CD4-positive, alpha-beta T cell (primary cell): ENCODE measurements at regions not wholly inside any gene's neighbourhood (a gene's known extent, or its start where the extent isn't known, plus 50 kb on each side); places are given as distances from the start of the nearest gene placed in this dataset.

ENCODE experiments used
- ATAC-seq: fragments of 200-7000 bp; cut with Tn5 transposase; one replicate; pipeline ENCODE4 v1.10.0; 2022; ENCODE audit warnings: mild to moderate bottlenecking; ENCODE audit not compliant: poor library complexity
- CTCF ChIA-PET: fragments of 350-600 bp; sonication (Branson Sonifier 250); formaldehyde crosslinking; loops from one replicate; lab custom pipeline; 2021; ENCODE audit warnings: antibody characterized with exemption, inconsistent platforms; lab: Charles Lee
- POLR2A ChIA-PET: fragments of 350-600 bp; sonication (Branson Sonifier 250); formaldehyde crosslinking; loops from one replicate; lab custom pipeline; 2021; ENCODE audit warnings: antibody characterized with exemption, inconsistent platforms; lab: Charles Lee
- DNase-seq, 14 experiments: peaks; one replicate each; pipeline ENCODE4 v3.0.0-alpha.2; 2013 to 2020; ENCODE audit warnings: mixed read lengths in 2 of 14
- H3K27ac ChIP-seq, 2 donors: one replicate each; pipeline versions ENCODE4 v1.5.1 to v1.7.0; 2013; ENCODE audit warnings: low read length in 2 of 2, low read depth in 1 of 2, mild to moderate bottlenecking in 1 of 2
- H3K27me3 ChIP-seq, 2 experiments: 1 replicate in 1 of 2; 2 replicates in 1 of 2; pipeline versions ENCODE4 v1.6.1 to v1.7.0; 2013; ENCODE audit warnings: low read length in 2 of 2, control low read depth in 1 of 2, mild to moderate bottlenecking in 1 of 2, moderate library complexity in 1 of 2; ENCODE audit not compliant: insufficient read depth in 2 of 2, control insufficient read depth in 1 of 2
- H3K36me3 ChIP-seq: one replicate; pipeline ENCODE4 v1.6.1; 2013; ENCODE audit warnings: low read length, control low read depth; ENCODE audit not compliant: insufficient read depth
- H3K4me1 ChIP-seq: one replicate; pipeline ENCODE4 v1.6.1; 2013; ENCODE audit warnings: low read length, control low read depth; ENCODE audit not compliant: insufficient read depth
- H3K4me3 ChIP-seq: one replicate; pipeline ENCODE4 v1.5.1; 2013; ENCODE audit warnings: mild to moderate bottlenecking, low read length, moderate library complexity
- H3K9me3 ChIP-seq, 2 experiments: 1 replicate in 1 of 2; 2 replicates in 1 of 2; pipeline versions ENCODE4 v1.6.1 to v1.7.0; 2013; ENCODE audit warnings: low read length in 2 of 2, mild to moderate bottlenecking in 2 of 2, control low read depth in 1 of 2, moderate library complexity in 1 of 2; ENCODE audit not compliant: control insufficient read depth in 1 of 2, insufficient read depth in 1 of 2
- H3K27ac Mint-ChIP-seq: one replicate; pipeline ENCODE4 v1.8.0; 2020; ENCODE audit warnings: mixed read lengths
- H3K27me3 Mint-ChIP-seq: one replicate; pipeline ENCODE4 v1.8.0; 2021; ENCODE audit warnings: mixed read lengths
- H3K36me3 Mint-ChIP-seq: one replicate; pipeline ENCODE4 v1.8.0; 2021; ENCODE audit warnings: low read depth, mixed read lengths
- H3K4me1 Mint-ChIP-seq: one replicate; pipeline ENCODE4 v1.8.0; 2021; ENCODE audit warnings: low read depth, mixed read lengths
- H3K4me3 Mint-ChIP-seq: one replicate; pipeline ENCODE4 v1.8.0; 2020; ENCODE audit warnings: mild to moderate bottlenecking, mixed read lengths
- H3K9me3 Mint-ChIP-seq: one replicate; pipeline ENCODE4 v1.8.0; 2020; ENCODE audit warnings: mixed read lengths
- CTCF ChIP-seq: fragments of 200-600 bp; IDR thresholded peaks from one replicate; pipeline ENCODE4 v1.8.0; 2022; ENCODE audit warnings: antibody characterized with exemption, mild to moderate bottlenecking
- intact Hi-C, 2 experiments: fragments of 100-400 bp; cut with DNase I in 1 of 2; cut with micrococcal nuclease in 1 of 2; formaldehyde crosslinking; loops; one replicate each; pipeline versions ENCODE4 v1.15.1 to v1.9.0; 2023 to 2025; cut with DNase I, micrococcal nuclease

DNA sequence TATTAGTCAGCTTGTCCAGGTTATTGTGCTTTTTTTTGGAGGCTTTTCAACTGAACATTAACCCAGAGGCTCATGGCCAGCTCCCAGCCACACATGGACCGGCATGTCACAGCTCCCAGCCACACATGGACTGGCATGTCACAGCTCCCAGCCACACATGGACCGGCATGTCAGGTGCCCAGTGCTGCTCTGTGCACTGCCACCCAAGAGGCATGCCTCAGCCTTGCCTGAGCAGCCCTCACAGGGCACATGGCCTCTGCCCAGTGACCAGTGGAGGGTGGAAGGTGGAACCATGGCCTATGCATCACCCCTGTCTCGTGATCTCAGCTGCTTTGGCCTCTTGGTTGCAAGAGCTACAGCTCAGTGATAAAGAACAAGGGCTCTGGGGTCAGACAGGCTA is 119.8 kb downstream of the OAT start:
- peaks cover 0 to 22% of the 10 kb centered on the region in 2 experiments for H3K9me3 ChIP-seq
- Mint-ChIP-seq H3K9me3 (no peaks in the 10 kb centered on the region), H3K27ac (no peak overlapping the region), H3K4me3 (no peak overlapping the region), H3K27me3 (peaks cover 5% of the 10 kb centered on the region), H3K4me1 (no peaks in the 10 kb centered on the region), H3K36me3 (no peaks in the 10 kb centered on the region)
- TF ChIP-seq CTCF = no peak
- H3K36me3 ChIP-seq = no peaks in the 10 kb centered on the region
- DNase-seq (no peak), ATAC-seq (no peak)
- no peak overlapping the region for H3K4me3 ChIP-seq
- CTCF ChIA-PET = no interaction called here
- no peaks in the 10 kb centered on the region for H3K4me1 ChIP-seq
- no peak overlapping the region for H3K27ac ChIP-seq
- POLR2A ChIA-PET = no interaction called here
- intact Hi-C loops = no loop called here
- H3K27me3 ChIP-seq = no peaks in the 10 kb centered on the region

GRCh38 chr10:124296813-124297788 is 121.6 kb downstream of the OAT start:
- peaks cover 0 to 22% of the 10 kb centered on the region in 2 experiments for H3K9me3 ChIP-seq
- H3K4me1 ChIP-seq = no peaks in the 10 kb centered on the region
- Mint-ChIP-seq H3K4me1 (no peaks in the 10 kb centered on the region), H3K9me3 (no peaks in the 10 kb centered on the region), H3K4me3 (no peak overlapping the region), H3K36me3 (no peaks in the 10 kb centered on the region), H3K27me3 (peaks cover 5% of the 10 kb centered on the region), H3K27ac (no peak overlapping the region)
- POLR2A ChIA-PET = no interaction called here
- DNase-seq (no peak), ATAC-seq (no peak)
- no peaks in the 10 kb centered on the region for H3K36me3 ChIP-seq
- no peak overlapping the region for H3K27ac ChIP-seq
- intact Hi-C loops = no loop called here
- no peak overlapping the region for H3K4me3 ChIP-seq
- no peaks in the 10 kb centered on the region for H3K27me3 ChIP-seq
- CTCF ChIA-PET = no interaction called here
- TF ChIP-seq CTCF = no peak

DNA sequence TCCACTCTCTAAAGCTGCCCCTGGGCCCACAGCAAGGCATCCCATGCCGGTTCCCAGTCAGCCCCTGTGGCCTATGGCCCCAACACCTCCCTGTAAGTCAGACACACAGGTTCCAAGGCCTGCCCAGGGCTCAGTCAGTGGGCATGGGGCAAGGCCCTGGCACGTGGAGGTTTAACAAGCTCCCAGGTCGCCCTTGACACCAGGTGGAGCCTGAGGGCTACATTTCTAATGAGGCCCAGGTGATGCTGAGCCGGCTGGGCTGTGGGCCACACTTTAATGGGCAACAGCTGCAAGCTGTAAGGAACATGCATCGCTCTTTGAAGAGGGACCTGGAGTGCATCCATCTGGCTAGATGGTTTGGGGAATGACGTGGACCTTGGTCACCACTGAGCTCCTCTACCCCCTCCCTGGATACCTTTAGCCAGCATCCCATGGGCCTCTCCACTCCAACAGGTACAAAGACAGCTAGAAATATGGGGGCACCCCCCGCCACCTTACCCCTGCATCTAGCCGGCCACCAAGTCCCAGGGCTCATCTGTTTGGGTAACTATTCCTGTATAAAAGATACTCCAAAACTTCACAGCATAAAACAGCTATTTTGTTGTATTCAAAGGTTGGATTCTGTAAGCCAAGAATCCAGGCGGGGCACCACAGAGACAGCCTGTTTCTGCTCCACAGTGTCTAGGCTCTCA is 122.5 kb downstream of the OAT start:
- Histone ChIP-seq H3K4me1 (no peaks in the 10 kb centered on the region), H3K27ac (no peak overlapping the region), H3K36me3 (no peaks in the 10 kb centered on the region), H3K27me3 (no peaks in the 10 kb centered on the region), H3K4me3 (no peak overlapping the region), H3K9me3 (peaks cover 0 to 18% of the 10 kb centered on the region in 2 experiments)
- Mint-ChIP-seq H3K27me3 (peaks cover under 1% of the 10 kb centered on the region), H3K27ac (no peak overlapping the region), H3K36me3 (no peaks in the 10 kb centered on the region), H3K4me3 (no peak overlapping the region), H3K4me1 (no peaks in the 10 kb centered on the region), H3K9me3 (no peaks in the 10 kb centered on the region)
- ATAC-seq (no peak), DNase-seq (no peak)
- TF ChIP-seq CTCF = no peak
- ChIA-PET CTCF (no interaction called here), POLR2A (no interaction called here)
- intact Hi-C loops = no loop called here
